HepG2 (cell line): ENCODE measurements at regions not wholly inside any gene's neighbourhood (a gene's known extent, or its start where the extent isn't known, plus 50 kb on each side); places are given as distances from the start of the nearest gene placed in this dataset.
A peak's percentile ranks its signal among the peaks of the same experiment; 100 is the strongest.

ENCODE experiments used
- CSRNP2 ChIP-seq: sonication (generic); formaldehyde crosslinking; conservative IDR thresholded peaks from 2 replicates; pipeline ENCODE4 v1.8.0; 2022; ENCODE audit warnings: low read depth, missing genetic modification reagents
- KDM6A ChIP-seq: IDR thresholded peaks from 2 replicates; pipeline ENCODE4 v1.6.1; 2016; ENCODE audit warnings: low read depth
- NCOR1 ChIP-seq: fragments of 200-600 bp; sonication (generic); IDR thresholded peaks from 2 replicates; pipeline ENCODE4 v1.7.0; 2017; ENCODE audit warnings: antibody characterized with exemption, low read length, borderline replicate concordance
- PRDM15 ChIP-seq: sonication (generic); formaldehyde crosslinking; IDR thresholded peaks from 2 replicates; pipeline ENCODE4 v1.4.0; 2020; ENCODE audit warnings: missing genetic modification reagents
- SCMH1 ChIP-seq: sonication (generic); formaldehyde crosslinking; IDR thresholded peaks from 2 replicates; pipeline ENCODE4 v1.9.0; 2021; ENCODE audit warnings: missing genetic modification reagents, mild to moderate bottlenecking, borderline replicate concordance
- TCF7 ChIP-seq: sonication (generic); IDR thresholded peaks from 2 replicates; pipeline ENCODE4 v1.6.1; 2016; ENCODE audit warnings: antibody characterized with exemption, low read depth
- TFDP2 ChIP-seq: sonication (generic); formaldehyde crosslinking; IDR thresholded peaks from 2 replicates; pipeline ENCODE4 v1.4.0; 2020; ENCODE audit warnings: missing genetic modification reagents
- ZBTB3 ChIP-seq: sonication (generic); formaldehyde crosslinking; IDR thresholded peaks from 2 replicates; pipeline ENCODE4 v1.4.0; 2020; ENCODE audit warnings: low read depth, mild to moderate bottlenecking, moderate library complexity, missing genetic modification reagents, borderline replicate concordance
- ZBTB46 ChIP-seq: sonication (generic); formaldehyde crosslinking; IDR thresholded peaks from 2 replicates; pipeline ENCODE4 v1.4.0; 2020; ENCODE audit warnings: mild to moderate bottlenecking, missing genetic modification reagents, borderline replicate concordance
- ZNF101 ChIP-seq: sonication (generic); formaldehyde crosslinking; IDR thresholded peaks from 2 replicates; pipeline ENCODE4 v1.4.0; 2020; ENCODE audit warnings: mild to moderate bottlenecking, low read depth, missing genetic modification reagents, borderline replicate concordance
- ZNF281 ChIP-seq: sonication (generic); formaldehyde crosslinking; IDR thresholded peaks from 2 replicates; pipeline ENCODE4 v1.4.0; 2020; ENCODE audit warnings: missing genetic modification reagents, borderline replicate concordance
- ZNF331 ChIP-seq: sonication (generic); formaldehyde crosslinking; IDR thresholded peaks from 2 replicates; pipeline ENCODE4 v1.4.0; 2020; ENCODE audit warnings: missing genetic modification reagents
- ZNF75D ChIP-seq: sonication (generic); formaldehyde crosslinking; IDR thresholded peaks from 2 replicates; pipeline ENCODE4 v1.8.1; 2023; ENCODE audit warnings: missing genetic modification reagents, mild to moderate bottlenecking, borderline replicate concordance
- ZNF768 ChIP-seq: sonication (generic); formaldehyde crosslinking; IDR thresholded peaks from 2 replicates; pipeline ENCODE4 v1.4.0; 2020; ENCODE audit warnings: missing genetic modification reagents
- ZNF775 ChIP-seq: sonication (generic); formaldehyde crosslinking; IDR thresholded peaks from 2 replicates; pipeline ENCODE4 v1.4.0; 2020; ENCODE audit warnings: missing genetic modification reagents, mild to moderate bottlenecking, moderate library complexity, borderline replicate concordance
- ZNF781 ChIP-seq: sonication (generic); formaldehyde crosslinking; IDR thresholded peaks from 2 replicates; pipeline ENCODE4 v1.5.1; 2020; ENCODE audit warnings: borderline replicate concordance, mild to moderate bottlenecking, missing genetic modification reagents; ENCODE audit errors: not compliant biosample characterization
- ZNF891 ChIP-seq: sonication (generic); formaldehyde crosslinking; IDR thresholded peaks from 2 replicates; pipeline ENCODE4 v1.5.0; 2020; ENCODE audit warnings: mild to moderate bottlenecking, missing genetic modification reagents

GRCh38 chr13:33642374-33643065 is 175.4 kb upstream of the RFC3 start (continued):
- TF ChIP-seq TFDP2 (CRISPR knock-in tag) (0 out of 2 replicates have a peak, but pooled peaks have one; percentile 19), ZNF768 (CRISPR knock-in tag) (no peak), ZNF281 (CRISPR knock-in tag) (peak; percentile 90), ZNF781 (CRISPR knock-in tag) (no peak), ZNF101 (no peak), NCOR1 (peak; percentile 99), PRDM15 (peak; percentile 55; the same call in 1 of the 2 replicates), ZNF331 (peak; percentile 75; the same call in 1 of the 2 replicates), CSRNP2 (CRISPR knock-in tag) (no peak), ZNF891 (CRISPR knock-in tag) (no peak), KDM6A (peak; percentile 90), ZBTB3 (CRISPR knock-in tag) (peak; percentile 65; the same call in 1 of the 2 replicates), ZNF775 (CRISPR knock-in tag) (no peak), ZNF75D (CRISPR knock-in tag) (no peak), ZBTB46 (CRISPR knock-in tag) (no peak), SCMH1 (CRISPR knock-in tag) (no peak), TCF7 (peak; percentile 95)
